ENCODE measurements at regions not wholly inside any gene's neighbourhood (a gene's known extent, or its start where the extent isn't known, plus 50 kb on each side); places are given as distances from the start of the nearest gene placed in this dataset.

GRCh38 chr12:11446372-11446771 is 51.0 kb upstream of the PRB2 start:
- no peak for ATAC-seq
- H3K9me3 ChIP-seq = no peaks in the 10 kb centered on the region
- H3K36me3 ChIP-seq (ENCODE audit: insufficient read depth in 1 of 2, low read depth in 1 of 2) = no peaks in the 10 kb centered on the region
- no peaks in the 10 kb centered on the region for H3K4me1 ChIP-seq
- no peaks in the 10 kb centered on the region for H3K27me3 ChIP-seq (ENCODE audit: insufficient read depth in 3 of 3, low read length in 2 of 3)
- H3K4me3 ChIP-seq = no peak overlapping the region
- DNase-seq = no peak
- H3K27ac ChIP-seq = no peak overlapping the region
- TF ChIP-seq, protein P1, sequence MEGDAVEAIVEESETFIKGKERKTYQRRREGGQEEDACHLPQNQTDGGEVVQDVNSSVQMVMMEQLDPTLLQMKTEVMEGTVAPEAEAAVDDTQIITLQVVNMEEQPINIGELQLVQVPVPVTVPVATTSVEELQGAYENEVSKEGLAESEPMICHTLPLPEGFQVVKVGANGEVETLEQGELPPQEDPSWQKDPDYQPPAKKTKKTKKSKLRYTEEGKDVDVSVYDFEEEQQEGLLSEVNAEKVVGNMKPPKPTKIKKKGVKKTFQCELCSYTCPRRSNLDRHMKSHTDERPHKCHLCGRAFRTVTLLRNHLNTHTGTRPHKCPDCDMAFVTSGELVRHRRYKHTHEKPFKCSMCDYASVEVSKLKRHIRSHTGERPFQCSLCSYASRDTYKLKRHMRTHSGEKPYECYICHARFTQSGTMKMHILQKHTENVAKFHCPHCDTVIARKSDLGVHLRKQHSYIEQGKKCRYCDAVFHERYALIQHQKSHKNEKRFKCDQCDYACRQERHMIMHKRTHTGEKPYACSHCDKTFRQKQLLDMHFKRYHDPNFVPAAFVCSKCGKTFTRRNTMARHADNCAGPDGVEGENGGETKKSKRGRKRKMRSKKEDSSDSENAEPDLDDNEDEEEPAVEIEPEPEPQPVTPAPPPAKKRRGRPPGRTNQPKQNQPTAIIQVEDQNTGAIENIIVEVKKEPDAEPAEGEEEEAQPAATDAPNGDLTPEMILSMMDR (IDR thresholded peaks at IDR 0.05) = no peak
- intact Hi-C loops (cut with DNase I) = no loop called here
- 76 to 89% (median 77%) methylated on average over 4 of the region's 4 CpGs for WGBS, 3 donors

- TF ChIP-seq, protein P1 (IDR thresholded peaks at IDR 0.05) = no peak
- H3K4me3 ChIP-seq = no peak overlapping the region
- intact Hi-C loops (cut with DNase I) = no loop called here
- no peaks in the 10 kb centered on the region for H3K9me3 ChIP-seq
- H3K36me3 ChIP-seq (ENCODE audit: insufficient read depth in 1 of 2, low read depth in 1 of 2) = no peaks in the 10 kb centered on the region
- no peak overlapping the region for H3K27ac ChIP-seq
- DNase-seq = no peak
- ATAC-seq = no peak
- 84 to 89% (median 84%) methylated on average over 20 of the region's 20 CpGs for WGBS, 3 donors
- H3K27me3 ChIP-seq (ENCODE audit: insufficient read depth in 3 of 3, low read length in 2 of 3) = no peaks in the 10 kb centered on the region
- H3K4me1 ChIP-seq = no peaks in the 10 kb centered on the region
These were observed 62.8 kb upstream of the PRB2 start for GRCh38 chr12:11457996-11458645.

- H3K4me1 ChIP-seq = no peaks in the 10 kb centered on the region
- TF ChIP-seq, protein P1 (IDR thresholded peaks at IDR 0.05) = no peak
- H3K27me3 ChIP-seq (ENCODE audit: insufficient read depth in 3 of 3, low read length in 2 of 3) = no peaks in the 10 kb centered on the region
- ATAC-seq = no peak
- intact Hi-C loops (cut with DNase I) = no loop called here
- no peaks in the 10 kb centered on the region for H3K36me3 ChIP-seq (ENCODE audit: insufficient read depth in 1 of 2, low read depth in 1 of 2)
- no peaks in the 10 kb centered on the region for H3K9me3 ChIP-seq
- 68 to 83% (median 83%) methylated on average over 1 of the region's 1 CpG for WGBS, 3 donors
- DNase-seq = no peak
- no peak overlapping the region for H3K4me3 ChIP-seq
- no peak overlapping the region for H3K27ac ChIP-seq
These were observed 65.1 kb upstream of the PRB2 start for GRCh38 chr12:11460343-11461023.

GRCh38 chr12:11461433-11461832 is 66.1 kb upstream of the PRB2 start:
- Histone ChIP-seq H3K4me1 (no peaks in the 10 kb centered on the region), H3K27ac (no peak overlapping the region), H3K4me3 (no peak overlapping the region), H3K27me3 (ENCODE audit: insufficient read depth in 3 of 3, low read length in 2 of 3) (no peaks in the 10 kb centered on the region), H3K9me3 (no peaks in the 10 kb centered on the region), H3K36me3 (ENCODE audit: insufficient read depth in 1 of 2, low read depth in 1 of 2) (no peaks in the 10 kb centered on the region)
- ATAC-seq (no peak), DNase-seq (no peak)
- 56 to 65% (median 63%) methylated on average over 4 of the region's 4 CpGs for WGBS, 3 donors
- intact Hi-C loops (cut with DNase I) = no loop called here
- TF ChIP-seq, protein P1 (IDR thresholded peaks at IDR 0.05) = no peak

Data from psoas muscle (tissue), 7 donors.